Tibial nerve (tissue), 4 donors: ENCODE measurements at regions not wholly inside any gene's neighbourhood (a gene's known extent, or its start where the extent isn't known, plus 50 kb on each side); places are given as distances from the start of the nearest gene placed in this dataset.
"Not testable (repeated sequence)": the region's sequence is repeated elsewhere in the genome, so short reads cannot be mapped to it uniquely, and the experiment has no call there.

Experiments used
- DNase-seq, 2 donors: peaks; one replicate each; pipeline ENCODE4 v3.0.0-alpha.2; 2019; ENCODE audit warnings: low spot score in 2 of 2
- H3K27ac ChIP-seq, 4 donors: fragments of 200-600 bp; sonication (generic) in 3 of 4; one replicate each; pipeline ENCODE4 v1.5.1; 2017 to 2019; ENCODE audit warnings: mild to moderate bottlenecking in 1 of 4
- H3K27me3 ChIP-seq, 2 donors: fragments of 200-600 bp; sonication (generic) in 1 of 2; one replicate each; pipeline versions ENCODE4 v1.5.1 to v1.6.0; 2017 to 2019
- H3K36me3 ChIP-seq, 3 donors: fragments of 200-600 bp; sonication (generic); one replicate each; pipeline ENCODE4 v1.5.1; 2018 to 2019
- H3K4me1 ChIP-seq, 4 donors: fragments of 200-600 bp; sonication (generic) in 3 of 4; one replicate each; pipeline ENCODE4 v1.5.1; 2017 to 2019
- H3K4me3 ChIP-seq, 4 donors: fragments of 200-600 bp; sonication (generic) in 3 of 4; one replicate each; pipeline ENCODE4 v1.5.1; 2017 to 2019; ENCODE audit warnings: mild to moderate bottlenecking in 1 of 4, moderate library complexity in 1 of 4
- H3K9me3 ChIP-seq, 4 donors: fragments of 200-600 bp; sonication (generic) in 3 of 4; one replicate each; pipeline ENCODE4 v1.5.1; 2017 to 2019
- EP300 ChIP-seq, 2 donors: sonication (generic); formaldehyde crosslinking; IDR thresholded peaks; one replicate each; pipeline ENCODE4 v1.6.1; 2017; ENCODE audit warnings: antibody characterized with exemption in 2 of 2, mild to moderate bottlenecking in 1 of 2
- POLR2A ChIP-seq, 2 donors: fragments of 450-650 bp; IDR thresholded peaks; one replicate each; pipeline ENCODE4 v1.6.1; 2017; ENCODE audit warnings: antibody characterized with exemption in 2 of 2, mild to moderate bottlenecking in 2 of 2, moderate library complexity in 2 of 2
- WGBS, 2 donors: methylation state at CpG; one replicate each; pipeline ENCODE4 v1.1.5; 2018; 5-methylcytosine and 5-hydroxymethylcytosine counted together
- TF ChIP-seq, protein P1 (sequence below), 5 experiments: fragments of 200-600 bp in 3 of 5; fragments of 450-650 bp in 2 of 5; sonication (generic) in 3 of 5; IDR thresholded peaks; one replicate each; pipeline ENCODE4 v1.5.1; 2016 to 2019; ENCODE audit warnings: antibody characterized with exemption in 5 of 5, mild to moderate bottlenecking in 3 of 5, moderate library complexity in 2 of 5

- no peaks in the 10 kb centered on the region for H3K36me3 ChIP-seq
- TF ChIP-seq, protein P1, sequence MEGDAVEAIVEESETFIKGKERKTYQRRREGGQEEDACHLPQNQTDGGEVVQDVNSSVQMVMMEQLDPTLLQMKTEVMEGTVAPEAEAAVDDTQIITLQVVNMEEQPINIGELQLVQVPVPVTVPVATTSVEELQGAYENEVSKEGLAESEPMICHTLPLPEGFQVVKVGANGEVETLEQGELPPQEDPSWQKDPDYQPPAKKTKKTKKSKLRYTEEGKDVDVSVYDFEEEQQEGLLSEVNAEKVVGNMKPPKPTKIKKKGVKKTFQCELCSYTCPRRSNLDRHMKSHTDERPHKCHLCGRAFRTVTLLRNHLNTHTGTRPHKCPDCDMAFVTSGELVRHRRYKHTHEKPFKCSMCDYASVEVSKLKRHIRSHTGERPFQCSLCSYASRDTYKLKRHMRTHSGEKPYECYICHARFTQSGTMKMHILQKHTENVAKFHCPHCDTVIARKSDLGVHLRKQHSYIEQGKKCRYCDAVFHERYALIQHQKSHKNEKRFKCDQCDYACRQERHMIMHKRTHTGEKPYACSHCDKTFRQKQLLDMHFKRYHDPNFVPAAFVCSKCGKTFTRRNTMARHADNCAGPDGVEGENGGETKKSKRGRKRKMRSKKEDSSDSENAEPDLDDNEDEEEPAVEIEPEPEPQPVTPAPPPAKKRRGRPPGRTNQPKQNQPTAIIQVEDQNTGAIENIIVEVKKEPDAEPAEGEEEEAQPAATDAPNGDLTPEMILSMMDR (IDR thresholded peaks at IDR 0.05) = no peak
- TF ChIP-seq EP300 (IDR thresholded peaks at IDR 0.05) (no peak), POLR2A (IDR thresholded peaks at IDR 0.05) (no peak)
- no peak overlapping the region for H3K27ac ChIP-seq
- no peaks in the 10 kb centered on the region for H3K9me3 ChIP-seq
- no peak for DNase-seq
- H3K4me1 ChIP-seq = no peaks in the 10 kb centered on the region
- 28 to 53% methylated on average over 2 of the region's 2 CpGs for WGBS, 2 donors
- peaks cover 0 to 4% of the 10 kb centered on the region in 2 donors for H3K27me3 ChIP-seq
- H3K4me3 ChIP-seq = no peak overlapping the region
Measured at GRCh38 chrX:45557387-45557786, 356.7 kb upstream of the DIPK2B start.

DNA sequence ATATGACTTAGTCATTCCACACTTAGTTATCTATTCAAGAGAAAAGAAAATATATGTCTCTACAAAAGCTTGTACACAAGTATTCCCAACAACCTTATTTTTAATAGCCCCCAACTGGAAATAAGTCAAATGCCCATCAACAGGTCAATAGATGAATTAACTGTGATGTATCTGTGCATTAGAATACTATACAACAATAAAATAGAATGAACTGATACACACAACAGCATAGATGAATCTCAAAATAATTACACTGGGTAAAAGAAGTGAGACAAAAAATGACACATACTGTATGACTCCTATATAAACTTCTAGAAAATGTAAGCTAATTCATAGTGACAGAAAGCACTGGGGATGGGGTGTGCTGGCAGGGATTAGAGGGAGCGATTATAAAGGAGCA is 354.1 kb upstream of the DIPK2B start:
- 85 to 100% methylated on average over 1 of the region's 1 CpG for WGBS, 2 donors
- no peaks in the 10 kb centered on the region for H3K9me3 ChIP-seq
- no peaks in the 10 kb centered on the region for H3K36me3 ChIP-seq
- TF ChIP-seq POLR2A (IDR thresholded peaks at IDR 0.05) = no peak
- no peak for TF ChIP-seq EP300 (IDR thresholded peaks at IDR 0.05)
- TF ChIP-seq, protein P1 (IDR thresholded peaks at IDR 0.05) = no peak
- no peaks in the 10 kb centered on the region for H3K4me1 ChIP-seq
- no peak for DNase-seq
- H3K27ac ChIP-seq = no peak overlapping the region
- H3K4me3 ChIP-seq = no peak overlapping the region
- H3K27me3 ChIP-seq = peaks cover 0 to 4% of the 10 kb centered on the region in 2 donors

DNA sequence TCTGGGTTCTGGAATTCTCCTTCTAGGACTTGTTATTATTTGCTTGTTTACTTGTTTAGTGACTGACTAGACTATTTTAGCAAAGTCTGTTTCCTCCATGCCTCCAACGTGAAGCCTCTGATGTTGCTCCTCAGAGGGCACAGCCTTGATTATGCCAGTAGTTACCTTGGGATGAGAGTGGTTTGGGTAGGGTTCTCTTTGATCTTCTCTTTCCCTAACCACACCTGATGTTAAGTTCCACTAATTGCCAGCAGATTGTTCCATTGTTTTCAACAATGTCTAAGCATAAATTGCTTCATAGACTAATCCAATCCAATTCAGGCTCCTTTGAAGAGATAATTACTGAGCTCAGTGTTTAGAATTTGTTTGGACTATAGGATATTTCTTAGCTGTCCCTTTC is 352.7 kb upstream of the DIPK2B start:
- DNase-seq = no peak
- WGBS, 2 donors = 45 to 57% methylated on average over 1 of the region's 1 CpG
- no peaks in the 10 kb centered on the region for H3K9me3 ChIP-seq
- no peak overlapping the region for H3K4me3 ChIP-seq
- no peak for TF ChIP-seq EP300 (IDR thresholded peaks at IDR 0.05)
- TF ChIP-seq, protein P1 (IDR thresholded peaks at IDR 0.05) = no peak
- TF ChIP-seq POLR2A (IDR thresholded peaks at IDR 0.05) = no peak
- no peaks in the 10 kb centered on the region for H3K4me1 ChIP-seq
- peaks cover 0 to 4% of the 10 kb centered on the region in 2 donors for H3K27me3 ChIP-seq
- H3K27ac ChIP-seq = no peak overlapping the region
- H3K36me3 ChIP-seq = no peaks in the 10 kb centered on the region

DNA sequence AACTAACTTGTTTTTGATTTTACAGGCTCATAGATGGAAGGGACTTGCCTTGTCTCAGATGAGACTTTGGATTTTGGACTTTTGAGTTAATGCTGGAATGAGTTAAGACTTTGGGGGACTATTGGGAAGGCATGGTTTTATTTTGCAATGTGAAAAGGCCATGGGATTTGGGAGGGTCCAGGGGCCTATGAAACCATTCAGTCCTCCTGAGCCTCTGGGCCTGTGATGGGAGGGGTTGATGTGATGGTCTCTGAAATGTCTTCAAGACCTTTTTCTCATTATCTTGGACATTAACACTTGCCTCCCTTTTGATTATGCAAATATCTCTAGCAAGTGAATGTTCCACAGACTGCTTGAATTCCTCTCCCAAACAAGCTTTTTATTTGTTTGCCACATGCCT is 346.0 kb upstream of the DIPK2B start:
- H3K4me1 ChIP-seq, DNase-seq, H3K27ac ChIP-seq, H3K27me3 ChIP-seq, H3K9me3 ChIP-seq, H3K4me3 ChIP-seq, H3K36me3 ChIP-seq: not testable (repeated sequence)

GRCh38 chrX:45540181-45540580 is 339.5 kb upstream of the DIPK2B start:
- 61 to 69% methylated on average over 2 of the region's 2 CpGs for WGBS, 2 donors
- H3K36me3 ChIP-seq = no peaks in the 10 kb centered on the region
- H3K9me3 ChIP-seq = no peaks in the 10 kb centered on the region
- H3K4me1 ChIP-seq = no peaks in the 10 kb centered on the region
- DNase-seq = no peak
- TF ChIP-seq, protein P1 (IDR thresholded peaks at IDR 0.05) = no peak
- TF ChIP-seq EP300 (IDR thresholded peaks at IDR 0.05) (no peak), POLR2A (IDR thresholded peaks at IDR 0.05) (no peak)
- H3K27ac ChIP-seq = no peak overlapping the region
- H3K27me3 ChIP-seq = no peaks in the 10 kb centered on the region
- H3K4me3 ChIP-seq = no peak overlapping the region

DNA sequence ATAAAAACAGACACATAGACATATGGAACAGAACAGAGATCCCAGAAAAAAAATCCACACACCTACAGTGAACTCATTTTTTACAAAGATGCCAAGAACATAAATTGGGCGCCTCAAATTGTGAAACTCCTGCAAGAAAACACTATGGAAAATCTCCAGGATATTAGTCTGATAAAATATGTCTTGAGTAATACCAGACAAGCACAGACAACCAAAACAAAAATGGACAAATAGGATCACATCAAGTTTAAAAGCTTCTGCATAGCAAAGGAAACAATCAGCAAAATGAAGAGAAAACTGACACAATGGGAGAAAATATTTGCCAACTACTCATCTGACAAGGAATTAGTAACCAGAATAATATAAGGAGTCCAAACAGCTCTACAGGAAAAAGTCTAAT is 337.3 kb upstream of the DIPK2B start:
- TF ChIP-seq EP300 (IDR thresholded peaks at IDR 0.05) = no peak
- Histone ChIP-seq H3K27ac (no peak overlapping the region), H3K9me3 (no peaks in the 10 kb centered on the region), H3K4me1 (no peaks in the 10 kb centered on the region), H3K27me3 (no peaks in the 10 kb centered on the region), H3K4me3 (no peak overlapping the region), H3K36me3 (no peaks in the 10 kb centered on the region)
- no peak for DNase-seq
- WGBS, 2 donors = 71 to 100% methylated on average over 1 of the region's 1 CpG
